HG03432 (cell line): ENCODE measurements at regions not wholly inside any gene's neighbourhood (a gene's known extent, or its start where the extent isn't known, plus 50 kb on each side); places are given as distances from the start of the nearest gene placed in this dataset.
"Not testable (repeated sequence)": the region's sequence is repeated elsewhere in the genome, so short reads cannot be mapped to it uniquely, and the experiment has no call there.

ENCODE experiments used
- ATAC-seq: cut with Tn5 transposase; IDR thresholded peaks from one replicate; pipeline ENCODE4 v1.9.1; 2021; ENCODE audit warnings: mild to moderate bottlenecking, moderate library complexity; ENCODE audit not compliant: unreplicated experiment

DNA sequence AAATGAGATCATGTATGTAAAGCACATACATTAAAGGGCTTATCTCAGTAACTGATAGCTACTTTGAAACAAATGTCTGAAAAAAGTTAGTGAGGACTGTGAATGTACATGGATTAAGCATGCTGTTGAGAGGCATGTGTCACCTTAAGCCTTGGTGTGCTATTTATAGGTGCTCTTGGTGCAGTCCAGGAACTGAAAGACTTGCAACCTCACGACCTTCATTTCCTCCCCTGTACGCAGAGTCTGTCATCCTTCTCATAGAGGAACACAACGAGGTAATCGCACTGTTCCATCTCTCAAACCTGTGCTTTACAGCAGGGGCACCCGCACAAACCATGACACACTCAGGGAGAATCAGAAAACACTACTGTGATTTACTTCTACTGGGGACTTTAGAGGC is 65.6 kb downstream of the UFM1 start:
- ATAC-seq = peak; percentile 97

GRCh38 chr13:38417241-38417640 is 67.6 kb downstream of the UFM1 start:
- no peak for ATAC-seq

DNA sequence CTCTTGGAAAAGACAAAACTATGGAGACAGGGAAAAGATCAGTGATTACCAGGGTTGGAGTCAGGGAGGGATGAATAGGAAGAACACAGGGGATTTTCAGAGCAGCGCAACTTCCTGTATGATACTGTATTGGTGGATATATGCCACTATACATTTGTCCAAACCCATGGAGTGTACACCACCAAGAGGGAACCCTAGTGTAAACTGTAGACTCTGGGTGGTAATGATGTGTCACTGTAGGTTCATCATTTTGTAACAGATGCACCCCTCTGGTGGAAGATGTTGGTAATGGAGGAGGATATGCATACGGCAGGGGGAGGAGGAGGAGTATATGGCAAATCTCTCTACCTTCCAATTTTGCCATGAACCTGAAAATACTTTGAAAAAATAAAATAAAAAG is 68.1 kb downstream of the UFM1 start:
- peak; percentile 39 for ATAC-seq

DNA sequence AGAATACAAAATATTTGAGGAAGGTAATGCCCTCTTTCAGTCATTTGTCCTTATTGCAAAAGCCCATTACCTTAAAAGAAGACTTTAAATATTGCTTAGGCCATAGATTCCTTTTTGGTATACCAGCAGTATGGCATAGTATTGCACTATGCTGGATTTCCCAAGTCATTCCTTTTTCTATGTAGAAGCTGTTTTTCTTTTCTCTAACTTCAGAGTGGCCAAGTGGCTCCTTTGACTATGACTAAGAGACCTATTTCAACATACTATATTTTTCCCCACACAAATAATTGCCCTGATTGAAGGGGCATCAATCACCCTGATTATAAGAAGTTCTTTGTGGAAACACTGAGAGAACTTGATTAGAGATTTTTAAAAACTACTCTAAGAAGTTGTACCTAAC is 68.6 kb downstream of the UFM1 start:
- ATAC-seq = no peak

- ATAC-seq = no peak
These were observed 69.7 kb downstream of the UFM1 start for GRCh38 chr13:38419312-38419873.

DNA sequence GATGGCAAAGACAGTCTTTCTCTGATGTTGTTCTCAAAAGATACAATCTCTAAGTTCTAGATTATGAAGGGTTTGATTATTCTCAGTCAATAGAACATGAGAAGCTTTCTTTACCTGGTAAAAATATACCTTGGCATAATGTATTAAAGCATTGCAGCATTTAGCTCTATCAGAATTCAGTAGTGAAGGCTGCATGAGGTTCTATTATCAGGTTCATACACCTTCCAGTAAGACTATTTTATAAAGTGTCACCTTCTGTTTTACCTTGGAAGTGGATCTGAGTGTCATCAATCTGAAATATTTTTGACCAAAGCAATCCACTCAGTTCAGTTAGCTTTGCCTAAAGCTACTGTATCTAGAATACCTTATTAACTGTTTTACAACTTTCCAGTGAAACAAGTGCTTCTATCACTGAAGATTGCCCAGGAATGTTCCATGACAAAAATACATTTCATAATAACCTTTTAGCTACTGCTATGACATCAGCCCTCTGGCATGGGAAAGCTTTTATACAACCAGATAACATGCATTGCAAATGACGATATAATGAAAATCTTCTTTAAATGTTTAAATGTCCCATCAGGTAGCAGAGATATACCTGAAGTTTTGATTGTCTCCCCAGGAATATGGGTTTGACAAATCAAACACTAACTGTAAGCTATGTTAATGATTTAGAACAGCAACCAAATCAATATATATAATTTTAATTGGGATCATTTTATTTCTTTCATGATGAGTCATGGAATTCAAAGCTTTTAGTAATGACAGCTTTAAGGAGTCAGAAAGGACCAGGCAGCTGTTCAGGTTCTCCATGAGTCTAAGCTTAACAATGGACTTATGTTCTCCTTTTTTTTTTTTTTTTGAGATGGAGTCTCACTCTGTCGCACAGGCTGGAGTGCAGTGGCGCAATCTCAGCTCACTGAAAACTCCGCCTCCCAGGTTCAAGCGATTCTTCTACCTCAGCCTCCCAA is 72.2 kb downstream of the UFM1 start:
- no peak for ATAC-seq

GRCh38 chr13:38429916-38430315 is 80.3 kb downstream of the UFM1 start:
- no peak for ATAC-seq

DNA sequence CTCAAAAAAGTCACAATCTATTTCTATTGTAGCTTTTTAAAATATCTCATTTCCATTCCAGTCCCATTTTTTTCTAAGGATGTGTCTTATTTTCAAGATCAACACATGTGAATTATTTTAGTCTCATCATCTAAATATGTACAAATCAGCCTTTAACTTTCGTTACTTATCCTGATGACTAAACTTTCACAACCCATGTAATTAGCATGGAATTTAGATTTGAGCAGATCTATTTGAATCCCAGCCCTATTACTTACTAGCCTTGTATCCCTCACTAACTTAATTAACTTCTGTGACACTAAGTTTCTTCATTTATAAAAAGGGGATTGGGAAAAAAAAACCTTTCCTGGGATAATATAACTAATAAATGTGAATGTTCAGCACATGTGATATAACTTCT is 81.1 kb downstream of the UFM1 start:
- no peak for ATAC-seq

- no peak for ATAC-seq
These were observed 91.0 kb downstream of the UFM1 start for GRCh38 chr13:38440666-38441065.

DNA sequence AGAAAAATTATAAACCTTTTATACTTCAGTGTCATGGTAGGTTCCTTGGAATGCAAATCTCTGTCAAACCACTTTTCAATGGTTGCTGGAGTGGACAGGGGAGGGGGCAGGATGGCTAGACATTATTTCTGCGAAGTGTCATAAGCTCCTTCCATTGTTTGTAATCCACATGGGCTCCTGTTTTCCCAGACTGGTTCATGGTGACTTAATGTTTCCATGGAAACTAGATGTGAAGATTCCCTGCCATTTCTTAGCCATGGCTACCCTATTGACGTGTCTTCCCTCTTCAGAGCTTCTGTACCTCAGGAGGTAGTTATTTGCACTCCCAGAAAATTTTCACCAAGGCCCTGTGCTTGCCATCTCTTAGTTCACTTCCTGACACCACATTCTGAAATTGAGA is 95.3 kb downstream of the UFM1 start:
- no peak for ATAC-seq

DNA sequence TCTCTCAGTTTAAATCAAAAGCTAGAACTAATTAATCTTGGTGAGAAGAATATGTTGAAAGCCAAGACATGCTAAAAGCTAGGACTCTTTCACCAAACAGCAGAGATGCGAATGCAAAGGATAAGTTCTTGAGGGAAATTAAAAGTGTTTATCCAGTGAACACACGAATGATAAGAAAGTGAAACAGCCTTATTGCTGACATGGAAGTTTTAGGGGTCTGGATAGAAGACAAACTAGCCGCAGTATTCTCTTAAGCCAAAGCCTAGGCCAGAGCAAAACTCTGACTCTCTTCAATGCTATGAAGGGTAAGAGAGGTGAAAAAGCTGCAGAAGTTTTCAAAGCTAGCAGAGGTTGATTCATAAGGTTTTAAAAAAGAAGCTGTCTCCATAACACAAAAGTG is 103.0 kb downstream of the UFM1 start:
- no peak for ATAC-seq

- peak; percentile 69 for ATAC-seq
These were observed 113.0 kb downstream of the UFM1 start for GRCh38 chr13:38462605-38463004.

- no peak for ATAC-seq
These were observed 113.4 kb downstream of the UFM1 start for GRCh38 chr13:38463048-38463447.

DNA sequence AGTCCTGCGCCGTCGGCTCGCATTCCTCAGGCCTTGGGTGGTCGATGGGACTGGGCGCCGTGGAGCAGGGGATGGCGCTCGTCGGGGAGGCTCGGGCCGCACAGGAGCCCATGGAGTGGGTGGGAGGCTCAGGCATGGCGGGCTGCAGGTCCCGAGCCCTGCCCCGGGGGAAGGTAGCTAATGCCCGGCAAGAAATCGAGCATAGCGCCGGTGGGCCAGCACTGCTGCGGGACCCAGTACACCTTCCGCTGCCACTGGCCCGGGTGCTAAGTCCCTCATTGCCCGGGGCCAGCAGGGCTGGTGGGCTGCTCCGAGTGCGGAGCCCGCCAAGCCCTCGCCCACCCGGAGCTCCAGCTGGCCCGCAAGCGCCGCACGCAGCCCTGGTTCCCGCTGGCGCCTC is 122.8 kb downstream of the UFM1 start:
- ATAC-seq = not testable (repeated sequence)

DNA sequence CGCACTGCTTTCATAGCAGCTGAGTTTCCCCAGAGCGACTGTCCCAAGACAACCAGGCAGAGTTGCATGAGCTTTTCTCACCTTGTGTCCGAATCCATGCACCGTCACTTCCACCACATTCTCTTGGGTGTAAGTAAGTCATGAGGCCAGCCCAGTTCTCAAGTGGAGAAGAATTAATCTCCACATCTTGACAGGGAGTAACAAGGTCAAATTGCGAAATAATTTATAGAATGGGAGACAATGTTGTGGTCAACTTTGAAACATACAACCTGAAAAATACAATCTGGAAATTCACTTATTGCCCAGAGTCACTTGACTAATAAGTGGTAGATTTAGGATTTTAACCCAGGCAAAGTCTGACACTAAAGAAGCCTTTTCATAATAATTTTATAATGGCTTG is 123.7 kb downstream of the UFM1 start:
- no peak for ATAC-seq

DNA sequence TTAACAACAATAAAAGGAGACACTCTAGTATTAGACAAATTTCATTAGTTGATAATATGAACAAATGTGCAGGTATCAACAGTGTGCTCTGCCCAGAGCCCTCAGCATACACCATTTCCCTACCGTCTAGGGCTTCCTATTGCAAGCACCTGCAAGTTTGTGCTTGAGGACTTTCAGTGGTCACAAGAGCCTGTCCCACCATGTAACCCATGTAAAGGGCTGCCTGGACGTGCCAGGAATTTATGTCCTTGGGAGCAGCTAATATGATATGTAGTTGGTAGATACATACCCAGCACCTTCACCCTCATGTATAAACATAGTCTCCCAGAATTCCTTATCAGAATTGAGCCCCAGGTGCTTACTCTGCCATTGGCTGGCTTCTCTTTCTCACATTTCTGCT is 128.0 kb downstream of the UFM1 start:
- ATAC-seq = no peak

DNA sequence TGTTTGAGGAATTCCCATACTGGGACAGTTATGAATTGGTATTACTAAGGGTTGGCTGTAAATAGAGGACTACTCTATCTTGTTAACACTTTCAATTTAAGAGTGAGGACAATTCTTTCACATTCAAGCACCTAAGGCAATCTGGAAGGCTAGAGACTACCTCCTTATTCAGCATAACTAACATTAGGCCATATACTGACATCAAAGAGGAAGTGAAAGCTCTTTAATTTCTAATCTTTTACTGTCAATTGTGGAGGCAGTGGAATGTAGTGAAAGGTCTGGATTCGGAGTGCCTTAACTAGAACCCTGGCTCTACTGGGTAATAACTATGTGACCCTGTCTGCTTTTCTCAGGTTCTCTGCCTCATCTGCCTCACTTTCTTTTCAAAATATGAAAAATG is 134.0 kb downstream of the UFM1 start:
- ATAC-seq = peak; percentile 90

DNA sequence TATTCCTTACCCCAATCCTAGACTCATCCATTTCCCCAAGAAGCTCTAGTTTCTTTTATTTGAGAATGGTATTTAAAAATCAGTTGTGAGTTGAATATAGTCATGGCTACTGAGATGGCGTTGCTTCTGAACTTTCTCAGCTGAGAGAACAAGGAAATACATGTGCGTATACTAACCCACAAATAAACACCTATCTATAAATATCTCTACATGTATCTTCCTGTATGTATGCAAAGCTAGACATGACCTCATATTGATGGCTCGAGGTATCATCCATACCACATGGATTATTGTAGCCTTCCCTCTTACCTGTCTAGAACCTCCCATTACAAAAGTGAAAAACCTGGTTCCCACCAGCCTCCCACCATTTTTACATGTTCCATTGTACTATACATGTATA is 141.0 kb downstream of the UFM1 start:
- ATAC-seq = no peak

- no peak for ATAC-seq
These were observed 144.8 kb downstream of the UFM1 start for GRCh38 chr13:38494445-38494844.

DNA sequence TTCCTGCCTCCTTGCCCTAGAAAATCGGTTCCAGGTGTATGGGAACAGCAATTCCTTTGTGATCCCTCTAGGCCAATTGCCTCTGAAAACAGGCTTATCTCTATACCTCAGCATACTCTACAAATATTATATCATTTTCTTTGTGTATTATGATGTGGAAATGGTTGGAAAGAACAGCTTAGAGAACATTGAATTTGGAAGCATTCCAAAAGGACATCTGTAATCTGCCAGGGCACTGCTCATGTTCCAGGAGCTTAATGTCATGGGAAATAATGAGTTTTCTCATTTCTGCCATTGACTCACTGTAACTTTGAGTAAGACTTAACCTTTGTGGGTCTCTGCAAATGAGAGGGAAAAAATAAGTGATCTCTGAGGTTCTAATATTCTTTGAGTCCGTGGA is 147.3 kb downstream of the UFM1 start:
- no peak for ATAC-seq

- no peak for ATAC-seq
These were observed 148.6 kb downstream of the UFM1 start for GRCh38 chr13:38498271-38498670.

GRCh38 chr13:38514575-38514974 is 164.9 kb downstream of the UFM1 start:
- no peak for ATAC-seq
